ENCODE measurements at regions not wholly inside any gene's neighbourhood (a gene's known extent, or its start where the extent isn't known, plus 50 kb on each side); places are given as distances from the start of the nearest gene placed in this dataset.
"Not testable (repeated sequence)": the region's sequence is repeated elsewhere in the genome, so short reads cannot be mapped to it uniquely, and the experiment has no call there.

DNA sequence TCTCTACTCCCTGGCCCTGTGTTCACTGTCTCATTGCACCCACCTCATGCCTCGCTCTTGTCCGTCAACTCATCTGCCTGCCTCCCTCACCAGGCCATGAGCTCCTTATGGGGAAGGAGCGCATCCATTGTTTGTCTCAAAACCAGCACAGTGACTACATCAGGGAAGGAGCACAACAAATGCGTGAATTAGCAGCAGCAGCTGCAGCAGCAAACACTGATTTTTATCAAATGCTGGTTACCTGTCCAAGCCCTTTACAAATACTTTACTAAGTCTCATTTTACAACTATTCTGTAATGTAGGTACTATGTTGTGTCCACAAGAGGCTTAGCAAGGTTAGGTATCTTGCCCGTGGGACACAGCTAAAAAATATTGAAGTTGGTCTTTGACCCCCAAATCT is 85.9 kb upstream of the PLET1 start:
- Histone ChIP-seq H3K27ac (ENCODE audit: low read depth in 1 of 3, low read length in 2 of 3) (no peak overlapping the region), H3K4me3 (ENCODE audit: low read depth in 1 of 3, low read length in 3 of 3) (no peak overlapping the region), H3K4me1 (ENCODE audit: control insufficient read depth in 3 of 3, insufficient read depth in 2 of 3, low read depth in 1 of 3, low read length in 2 of 3) (no peaks in the 10 kb centered on the region), H3K27me3 (ENCODE audit: control insufficient read depth in 3 of 3, insufficient read depth in 3 of 3, low read length in 3 of 3) (no peaks in the 10 kb centered on the region), H3K9me3 (ENCODE audit: control insufficient read depth in 2 of 2, insufficient read depth in 1 of 2, low read depth in 1 of 2, low read length in 1 of 2) (no peaks in the 10 kb centered on the region), H3K36me3 (ENCODE audit: control insufficient read depth in 3 of 3, insufficient read depth in 2 of 3, low read depth in 1 of 3, low read length in 3 of 3) (no peaks in the 10 kb centered on the region)
- DNase-seq (no peak), FAIRE-seq (no peak)
- 81 to 95% (median 92%) methylated on average over 5 of the region's 5 CpGs for WGBS, 3 donors

GRCh38 chr11:112348480-112349029 is 87.9 kb upstream of the PLET1 start:
- no peak for DNase-seq
- no peaks in the 10 kb centered on the region for H3K9me3 ChIP-seq (ENCODE audit: control insufficient read depth in 2 of 2, insufficient read depth in 1 of 2, low read depth in 1 of 2, low read length in 1 of 2)
- H3K36me3 ChIP-seq (ENCODE audit: control insufficient read depth in 3 of 3, insufficient read depth in 2 of 3, low read depth in 1 of 3, low read length in 3 of 3), result no peaks in the 10 kb centered on the region
- 81 to 85% (median 82%) methylated on average over 6 of the region's 6 CpGs for WGBS, 3 donors
- no peak for FAIRE-seq
- H3K27me3 ChIP-seq (ENCODE audit: control insufficient read depth in 3 of 3, insufficient read depth in 3 of 3, low read length in 3 of 3), result no peaks in the 10 kb centered on the region
- no peak overlapping the region for H3K27ac ChIP-seq (ENCODE audit: low read depth in 1 of 3, low read length in 2 of 3)
- no peak overlapping the region for H3K4me3 ChIP-seq (ENCODE audit: low read depth in 1 of 3, low read length in 3 of 3)
- H3K4me1 ChIP-seq (ENCODE audit: control insufficient read depth in 3 of 3, insufficient read depth in 2 of 3, low read depth in 1 of 3, low read length in 2 of 3), result no peaks in the 10 kb centered on the region

DNA sequence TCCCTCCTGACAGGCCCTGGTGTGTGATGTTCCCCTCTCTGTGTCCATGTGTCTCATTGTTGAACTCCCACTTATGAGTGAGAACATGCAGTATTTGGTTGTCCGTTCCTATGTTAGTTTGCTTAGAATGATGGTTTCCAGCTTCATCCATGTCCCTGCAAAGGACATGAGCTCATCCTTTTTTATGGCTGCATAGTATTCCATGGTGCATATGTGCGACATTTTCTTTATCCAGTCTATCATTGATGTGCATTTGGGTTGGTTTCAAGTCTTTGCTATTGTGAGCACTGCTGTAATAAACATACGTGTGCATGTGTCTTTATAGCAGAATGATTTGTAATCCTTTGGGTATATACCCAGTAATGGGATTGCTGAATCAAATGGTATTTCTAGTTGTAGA is 90.8 kb upstream of the PLET1 start:
- H3K4me1 ChIP-seq (ENCODE audit: control insufficient read depth in 3 of 3, insufficient read depth in 2 of 3, low read depth in 1 of 3, low read length in 2 of 3), result not testable (repeated sequence)
- 92 to 98% (median 97%) methylated on average over 3 of the region's 3 CpGs for WGBS, 3 donors

GRCh38 chr11:112352907-112353306 is 92.2 kb upstream of the PLET1 start:
- no peak overlapping the region for H3K27ac ChIP-seq (ENCODE audit: low read depth in 1 of 3, low read length in 2 of 3)
- WGBS, 3 donors, result 64 to 76% (median 69%) methylated on average over 2 of the region's 2 CpGs
- no peak overlapping the region for H3K4me3 ChIP-seq (ENCODE audit: low read depth in 1 of 3, low read length in 3 of 3)
- no peaks in the 10 kb centered on the region for H3K4me1 ChIP-seq (ENCODE audit: control insufficient read depth in 3 of 3, insufficient read depth in 2 of 3, low read depth in 1 of 3, low read length in 2 of 3)
- DNase-seq, result no peak
- H3K27me3 ChIP-seq (ENCODE audit: control insufficient read depth in 3 of 3, insufficient read depth in 3 of 3, low read length in 3 of 3), result no peaks in the 10 kb centered on the region
- FAIRE-seq, result no peak
- H3K36me3 ChIP-seq (ENCODE audit: control insufficient read depth in 3 of 3, insufficient read depth in 2 of 3, low read depth in 1 of 3, low read length in 3 of 3), result no peaks in the 10 kb centered on the region
- H3K9me3 ChIP-seq (ENCODE audit: control insufficient read depth in 2 of 2, insufficient read depth in 1 of 2, low read depth in 1 of 2, low read length in 1 of 2), result no peaks in the 10 kb centered on the region

More for the DNA sequence above, 90.8 kb upstream of the PLET1 start:
- not testable (repeated sequence) for H3K4me3 ChIP-seq (ENCODE audit: low read depth in 1 of 3, low read length in 3 of 3); H3K27ac ChIP-seq (ENCODE audit: low read depth in 1 of 3, low read length in 2 of 3); DNase-seq; H3K27me3 ChIP-seq (ENCODE audit: control insufficient read depth in 3 of 3, insufficient read depth in 3 of 3, low read length in 3 of 3); FAIRE-seq; H3K36me3 ChIP-seq (ENCODE audit: control insufficient read depth in 3 of 3, insufficient read depth in 2 of 3, low read depth in 1 of 3, low read length in 3 of 3); H3K9me3 ChIP-seq (ENCODE audit: control insufficient read depth in 2 of 2, insufficient read depth in 1 of 2, low read depth in 1 of 2, low read length in 1 of 2)

- DNase-seq (no peak), FAIRE-seq (no peak)
- H3K4me1 ChIP-seq (ENCODE audit: control insufficient read depth in 3 of 3, insufficient read depth in 2 of 3, low read depth in 1 of 3, low read length in 2 of 3), result no peaks in the 10 kb centered on the region
- 92 to 97% (median 93%) methylated on average over 3 of the region's 3 CpGs for WGBS, 3 donors
- no peaks in the 10 kb centered on the region for H3K36me3 ChIP-seq (ENCODE audit: control insufficient read depth in 3 of 3, insufficient read depth in 2 of 3, low read depth in 1 of 3, low read length in 3 of 3)
- H3K9me3 ChIP-seq (ENCODE audit: control insufficient read depth in 2 of 2, insufficient read depth in 1 of 2, low read depth in 1 of 2, low read length in 1 of 2), result no peaks in the 10 kb centered on the region
- no peak overlapping the region for H3K27ac ChIP-seq (ENCODE audit: low read depth in 1 of 3, low read length in 2 of 3)
- H3K27me3 ChIP-seq (ENCODE audit: control insufficient read depth in 3 of 3, insufficient read depth in 3 of 3, low read length in 3 of 3), result no peaks in the 10 kb centered on the region
- H3K4me3 ChIP-seq (ENCODE audit: low read depth in 1 of 3, low read length in 3 of 3), result no peak overlapping the region
Measured at GRCh38 chr11:112354364-112354763, 93.7 kb upstream of the PLET1 start.

- Histone ChIP-seq H3K27ac (ENCODE audit: low read depth in 1 of 3, low read length in 2 of 3) (no peak overlapping the region), H3K4me1 (ENCODE audit: control insufficient read depth in 3 of 3, insufficient read depth in 2 of 3, low read depth in 1 of 3, low read length in 2 of 3) (no peaks in the 10 kb centered on the region), H3K27me3 (ENCODE audit: control insufficient read depth in 3 of 3, insufficient read depth in 3 of 3, low read length in 3 of 3) (no peaks in the 10 kb centered on the region), H3K9me3 (ENCODE audit: control insufficient read depth in 2 of 2, insufficient read depth in 1 of 2, low read depth in 1 of 2, low read length in 1 of 2) (no peaks in the 10 kb centered on the region), H3K36me3 (ENCODE audit: control insufficient read depth in 3 of 3, insufficient read depth in 2 of 3, low read depth in 1 of 3, low read length in 3 of 3) (no peaks in the 10 kb centered on the region), H3K4me3 (ENCODE audit: low read depth in 1 of 3, low read length in 3 of 3) (no peak overlapping the region)
- FAIRE-seq, result no peak
- no peak for DNase-seq
- WGBS, 3 donors, result 79 to 88% (median 81%) methylated on average over 4 of the region's 4 CpGs
Measured at GRCh38 chr11:112355726-112356125, 95.1 kb upstream of the PLET1 start.

DNA sequence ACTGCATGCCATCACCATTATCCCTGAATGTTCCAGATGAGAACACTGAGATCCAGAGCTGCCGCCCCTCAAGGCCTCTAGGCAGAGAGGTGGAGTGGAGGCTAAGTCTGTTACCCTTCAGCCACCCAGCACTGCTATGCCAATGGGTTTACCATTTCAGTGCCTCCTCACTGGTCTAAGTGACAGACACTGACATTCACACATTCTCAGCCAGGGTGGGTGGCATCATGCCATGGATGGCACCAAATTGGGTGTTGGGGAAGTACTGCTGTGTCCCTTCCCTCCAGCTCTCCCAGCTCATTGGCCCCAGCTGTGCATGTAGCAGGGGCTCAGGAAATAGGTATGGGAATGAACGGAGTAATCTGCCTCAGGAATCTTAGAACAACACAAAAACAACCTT is 96.8 kb upstream of the PLET1 start:
- Histone ChIP-seq H3K27me3 (ENCODE audit: control insufficient read depth in 3 of 3, insufficient read depth in 3 of 3, low read length in 3 of 3) (no peaks in the 10 kb centered on the region), H3K4me1 (ENCODE audit: control insufficient read depth in 3 of 3, insufficient read depth in 2 of 3, low read depth in 1 of 3, low read length in 2 of 3) (no peaks in the 10 kb centered on the region), H3K27ac (ENCODE audit: low read depth in 1 of 3, low read length in 2 of 3) (no peak overlapping the region), H3K9me3 (ENCODE audit: control insufficient read depth in 2 of 2, insufficient read depth in 1 of 2, low read depth in 1 of 2, low read length in 1 of 2) (no peaks in the 10 kb centered on the region), H3K4me3 (ENCODE audit: low read depth in 1 of 3, low read length in 3 of 3) (no peak overlapping the region), H3K36me3 (ENCODE audit: control insufficient read depth in 3 of 3, insufficient read depth in 2 of 3, low read depth in 1 of 3, low read length in 3 of 3) (no peaks in the 10 kb centered on the region)
- DNase-seq (no peak), FAIRE-seq (no peak)
- 76 to 93% (median 80%) methylated on average over 2 of the region's 2 CpGs for WGBS, 3 donors

GRCh38 chr11:112361396-112361795 is 100.7 kb upstream of the PLET1 start:
- Histone ChIP-seq H3K4me3 (ENCODE audit: low read depth in 1 of 3, low read length in 3 of 3) (no peak overlapping the region), H3K27me3 (ENCODE audit: control insufficient read depth in 3 of 3, insufficient read depth in 3 of 3, low read length in 3 of 3) (no peaks in the 10 kb centered on the region), H3K36me3 (ENCODE audit: control insufficient read depth in 3 of 3, insufficient read depth in 2 of 3, low read depth in 1 of 3, low read length in 3 of 3) (no peaks in the 10 kb centered on the region), H3K9me3 (ENCODE audit: control insufficient read depth in 2 of 2, insufficient read depth in 1 of 2, low read depth in 1 of 2, low read length in 1 of 2) (no peaks in the 10 kb centered on the region), H3K27ac (ENCODE audit: low read depth in 1 of 3, low read length in 2 of 3) (no peak overlapping the region), H3K4me1 (ENCODE audit: control insufficient read depth in 3 of 3, insufficient read depth in 2 of 3, low read depth in 1 of 3, low read length in 2 of 3) (peaks cover 0 to 6% (median 0%) of the 10 kb centered on the region in 3 donors)
- no peak for DNase-seq
- FAIRE-seq, result no peak
- whole genome bisulfite sequencing, 3 donors, result 75 to 84% (median 78%) methylated on average over 3 of the region's 3 CpGs

GRCh38 chr11:112363527-112363926 is 102.9 kb upstream of the PLET1 start:
- no peak for DNase-seq
- 73 to 89% (median 86%) methylated on average over 2 of the region's 2 CpGs for WGBS, 3 donors
- no peak overlapping the region for H3K27ac ChIP-seq (ENCODE audit: low read depth in 1 of 3, low read length in 2 of 3)
- H3K9me3 ChIP-seq (ENCODE audit: control insufficient read depth in 2 of 2, insufficient read depth in 1 of 2, low read depth in 1 of 2, low read length in 1 of 2), result no peaks in the 10 kb centered on the region
- H3K36me3 ChIP-seq (ENCODE audit: control insufficient read depth in 3 of 3, insufficient read depth in 2 of 3, low read depth in 1 of 3, low read length in 3 of 3), result no peaks in the 10 kb centered on the region
- no peak for FAIRE-seq
- H3K4me1 ChIP-seq (ENCODE audit: control insufficient read depth in 3 of 3, insufficient read depth in 2 of 3, low read depth in 1 of 3, low read length in 2 of 3), result peaks cover 0 to 6% (median 0%) of the 10 kb centered on the region in 3 donors
- H3K4me3 ChIP-seq (ENCODE audit: low read depth in 1 of 3, low read length in 3 of 3), result no peak overlapping the region
- H3K27me3 ChIP-seq (ENCODE audit: control insufficient read depth in 3 of 3, insufficient read depth in 3 of 3, low read length in 3 of 3), result no peaks in the 10 kb centered on the region
